Stomach (tissue), 8 donors: ENCODE measurements at regions not wholly inside any gene's neighbourhood (a gene's known extent, or its start where the extent isn't known, plus 50 kb on each side); places are given as distances from the start of the nearest gene placed in this dataset.

Experiments used
- DNase-seq, 2 donors: peaks; one replicate each; pipeline versions ENCODE4 v3.0.0 to v3.0.0-alpha.2; 2013 to 2019
- H3K27ac ChIP-seq, 5 donors: fragments of 200-600 bp in 4 of 5; sonication (generic) in 4 of 5; one replicate each; pipeline ENCODE4 v1.5.1; 2013 to 2019; ENCODE audit warnings: mild to moderate bottlenecking in 1 of 5, moderate library complexity in 1 of 5
- H3K27me3 ChIP-seq, 3 donors: fragments of 200-600 bp; sonication (generic); one replicate each; pipeline ENCODE4 v1.5.1; 2017 to 2019; ENCODE audit warnings: mixed run types in 1 of 3
- H3K36me3 ChIP-seq, 4 donors: fragments of 200-600 bp; sonication (generic); 1 replicate in 3 of 4; 2 replicates in 1 of 4; pipeline ENCODE4 v1.5.1; 2016 to 2019
- H3K4me1 ChIP-seq, 4 donors: fragments of 200-600 bp; sonication (generic); one replicate each; pipeline ENCODE4 v1.5.1; 2016 to 2019
- H3K4me3 ChIP-seq, 4 donors: fragments of 200-600 bp; sonication (generic) in 3 of 4; one replicate each; pipeline ENCODE4 v1.5.1; 2016 to 2019; ENCODE audit warnings: mild to moderate bottlenecking in 1 of 4
- H3K9me3 ChIP-seq, 4 donors: fragments of 200-600 bp; sonication (generic); one replicate each; pipeline ENCODE4 v1.5.1; 2016 to 2019
- EP300 ChIP-seq: sonication (generic); formaldehyde crosslinking; IDR thresholded peaks from one replicate; pipeline ENCODE4 v1.6.1; 2017; ENCODE audit warnings: antibody characterized with exemption
- POLR2A ChIP-seq, 4 donors: fragments of 450-650 bp; IDR thresholded peaks; one replicate each; pipeline ENCODE4 v1.6.1; 2016; ENCODE audit warnings: antibody characterized with exemption in 4 of 4, control low read depth in 2 of 4, mild to moderate bottlenecking in 1 of 4, moderate library complexity in 1 of 4
- POLR2AphosphoS5 ChIP-seq, 3 donors: sonication (generic); formaldehyde crosslinking; IDR thresholded peaks; one replicate each; pipeline ENCODE4 v1.6.1; 2016; ENCODE audit warnings: antibody characterized with exemption in 3 of 3
- WGBS, 5 donors: extraction: QIAGEN DNeasy Blood & Tissue Kit in 3 of 5; methylation state at CpG; one replicate each; pipeline versions ENCODE4 v1.1.5 to v1.1.7; 2013 to 2018; 5-methylcytosine and 5-hydroxymethylcytosine counted together
- intact Hi-C: fragments of 100-400 bp; cut with DNase I; formaldehyde crosslinking; loops from one replicate; pipeline ENCODE4 v1.15.1; 2023; ENCODE audit warnings: low total_unique reads
- TF ChIP-seq, protein P1 (sequence below), 7 experiments: fragments of 450-650 bp in 4 of 7; fragments of 200-600 bp in 3 of 7; sonication (generic) in 3 of 7; IDR thresholded peaks; one replicate each; pipeline ENCODE4 v1.5.1; 2016 to 2019; ENCODE audit warnings: antibody characterized with exemption in 7 of 7, control low read depth in 2 of 7, mild to moderate bottlenecking in 1 of 7
- donor health status: healthy with polysubstance abuse.
- donor health status: Bipolar disorder and iron deficiency.
- donor health status: healthy.

DNA sequence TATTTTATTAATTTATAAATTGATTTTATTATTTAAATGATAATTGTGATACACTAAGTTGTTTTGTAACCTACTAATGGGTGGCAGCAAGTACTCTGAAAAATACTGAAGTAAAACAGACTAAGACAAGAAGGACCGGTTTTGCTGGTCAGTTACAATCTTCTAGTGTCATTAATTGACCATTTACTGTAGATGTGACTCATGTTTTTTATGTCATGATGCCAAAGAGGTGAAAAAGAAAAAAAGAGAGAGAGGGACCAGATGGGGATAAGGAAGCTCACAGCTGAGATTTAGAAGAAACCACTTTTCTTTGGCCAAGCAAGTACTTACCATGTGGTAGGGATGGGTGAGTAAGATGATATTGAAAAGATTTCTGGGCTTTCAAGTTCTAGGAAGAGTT, 955.8 kb upstream of the LRRTM1 start:
- no peaks in the 10 kb centered on the region for H3K36me3 ChIP-seq
- peak in 1 of 2 donors; percentile 46 for DNase-seq
- TF ChIP-seq, protein P1, sequence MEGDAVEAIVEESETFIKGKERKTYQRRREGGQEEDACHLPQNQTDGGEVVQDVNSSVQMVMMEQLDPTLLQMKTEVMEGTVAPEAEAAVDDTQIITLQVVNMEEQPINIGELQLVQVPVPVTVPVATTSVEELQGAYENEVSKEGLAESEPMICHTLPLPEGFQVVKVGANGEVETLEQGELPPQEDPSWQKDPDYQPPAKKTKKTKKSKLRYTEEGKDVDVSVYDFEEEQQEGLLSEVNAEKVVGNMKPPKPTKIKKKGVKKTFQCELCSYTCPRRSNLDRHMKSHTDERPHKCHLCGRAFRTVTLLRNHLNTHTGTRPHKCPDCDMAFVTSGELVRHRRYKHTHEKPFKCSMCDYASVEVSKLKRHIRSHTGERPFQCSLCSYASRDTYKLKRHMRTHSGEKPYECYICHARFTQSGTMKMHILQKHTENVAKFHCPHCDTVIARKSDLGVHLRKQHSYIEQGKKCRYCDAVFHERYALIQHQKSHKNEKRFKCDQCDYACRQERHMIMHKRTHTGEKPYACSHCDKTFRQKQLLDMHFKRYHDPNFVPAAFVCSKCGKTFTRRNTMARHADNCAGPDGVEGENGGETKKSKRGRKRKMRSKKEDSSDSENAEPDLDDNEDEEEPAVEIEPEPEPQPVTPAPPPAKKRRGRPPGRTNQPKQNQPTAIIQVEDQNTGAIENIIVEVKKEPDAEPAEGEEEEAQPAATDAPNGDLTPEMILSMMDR (IDR thresholded peaks at IDR 0.05): no peak
- TF ChIP-seq EP300: no peak
- TF ChIP-seq POLR2AphosphoS5 (IDR thresholded peaks at IDR 0.05): no peak
- TF ChIP-seq POLR2A (IDR thresholded peaks at IDR 0.05): no peak
- intact Hi-C loops: no loop called here
- WGBS, 5 donors: 51 to 71% (median 62%) methylated on average over 1 of the region's 1 CpG
- no peak overlapping the region for H3K4me3 ChIP-seq
- H3K9me3 ChIP-seq: no peaks in the 10 kb centered on the region
- no peak overlapping the region for H3K27ac ChIP-seq
- no peaks in the 10 kb centered on the region for H3K27me3 ChIP-seq
- H3K4me1 ChIP-seq: no peaks in the 10 kb centered on the region

GRCh38 chr2:81250270-81250669, 945.7 kb upstream of the LRRTM1 start:
- Histone ChIP-seq H3K27ac (no peak overlapping the region), H3K4me3 (no peak overlapping the region), H3K4me1 (no peaks in the 10 kb centered on the region), H3K9me3 (no peaks in the 10 kb centered on the region), H3K36me3 (no peaks in the 10 kb centered on the region), H3K27me3 (no peaks in the 10 kb centered on the region)
- WGBS, 5 donors: 65 to 77% (median 68%) methylated on average over 3 of the region's 3 CpGs
- no peak for DNase-seq
- intact Hi-C loops: no loop called here
- TF ChIP-seq POLR2A (IDR thresholded peaks at IDR 0.05) (no peak), POLR2AphosphoS5 (IDR thresholded peaks at IDR 0.05) (no peak), EP300 (no peak)
- TF ChIP-seq, protein P1 (IDR thresholded peaks at IDR 0.05): no peak

DNA sequence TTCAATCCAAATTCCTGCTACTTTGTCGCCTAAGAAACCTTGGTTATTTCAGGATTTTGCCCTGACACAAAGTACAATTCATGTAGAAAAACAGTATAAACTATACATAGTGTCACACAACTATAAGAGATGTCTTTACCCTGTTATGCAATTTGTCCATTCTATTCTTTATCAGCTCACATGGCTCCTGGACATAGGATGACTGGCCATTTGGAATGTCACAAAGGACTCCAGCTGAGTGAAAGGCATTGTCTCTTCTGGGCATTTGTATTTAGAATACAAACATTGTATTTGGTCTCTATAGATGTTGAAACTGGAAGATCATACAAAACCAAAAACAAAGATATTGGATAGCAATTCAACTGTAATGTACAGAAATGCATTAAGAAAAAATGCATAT, 944.6 kb upstream of the LRRTM1 start:
- Histone ChIP-seq H3K36me3 (no peaks in the 10 kb centered on the region), H3K4me3 (no peak overlapping the region), H3K4me1 (no peaks in the 10 kb centered on the region), H3K27me3 (no peaks in the 10 kb centered on the region), H3K9me3 (no peaks in the 10 kb centered on the region), H3K27ac (no peak overlapping the region)
- 79 to 100% (median 86%) methylated on average over 1 of the region's 1 CpG for WGBS, 5 donors
- TF ChIP-seq POLR2AphosphoS5 (IDR thresholded peaks at IDR 0.05): no peak
- no peak for TF ChIP-seq POLR2A (IDR thresholded peaks at IDR 0.05)
- TF ChIP-seq EP300: no peak
- TF ChIP-seq, protein P1 (IDR thresholded peaks at IDR 0.05): no peak
- intact Hi-C loops: no loop called here
- no peak for DNase-seq

DNA sequence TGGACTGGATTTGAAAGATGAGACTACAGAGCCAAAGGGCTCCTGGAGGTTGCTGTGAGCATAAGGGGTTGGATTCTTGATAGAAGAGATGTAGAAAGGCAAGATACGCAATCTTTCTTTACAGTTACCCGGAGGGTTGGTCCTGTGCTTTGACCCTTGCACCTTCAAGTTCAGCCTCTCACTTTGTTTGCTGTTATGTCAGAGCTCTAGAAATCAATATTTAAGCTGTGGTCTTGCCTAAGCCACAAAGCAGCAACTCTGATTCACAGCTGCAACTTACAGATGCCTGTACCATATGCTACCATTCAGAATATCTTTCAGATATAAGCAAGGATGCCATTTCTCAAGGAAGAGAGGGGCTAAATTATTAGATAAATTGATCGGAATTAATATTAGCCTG, 943.1 kb upstream of the LRRTM1 start:
- H3K4me1 ChIP-seq: no peaks in the 10 kb centered on the region
- TF ChIP-seq POLR2A (IDR thresholded peaks at IDR 0.05) (no peak), EP300 (no peak), POLR2AphosphoS5 (IDR thresholded peaks at IDR 0.05) (no peak)
- TF ChIP-seq, protein P1 (IDR thresholded peaks at IDR 0.05): no peak
- DNase-seq: peak in 1 of 2 donors; percentile 21
- H3K4me3 ChIP-seq: no peak overlapping the region
- WGBS, 5 donors: 30 to 52% (median 47%) methylated on average over 3 of the region's 3 CpGs
- intact Hi-C loops: no loop called here
- H3K36me3 ChIP-seq: no peaks in the 10 kb centered on the region
- H3K27ac ChIP-seq: no peak overlapping the region
- H3K27me3 ChIP-seq: no peaks in the 10 kb centered on the region
- no peaks in the 10 kb centered on the region for H3K9me3 ChIP-seq
